Kidney tubule cell (primary cell): ENCODE measurements at regions not wholly inside any gene's neighbourhood (a gene's known extent, or its start where the extent isn't known, plus 50 kb on each side); places are given as distances from the start of the nearest gene placed in this dataset.
"Not testable (repeated sequence)": the region's sequence is repeated elsewhere in the genome, so short reads cannot be mapped to it uniquely, and the experiment has no call there.

ENCODE experiments used
- DNase-seq: peaks from one replicate; pipeline ENCODE4 v3.0.0-alpha.2; 2018; ENCODE audit warnings: low spot score

DNA sequence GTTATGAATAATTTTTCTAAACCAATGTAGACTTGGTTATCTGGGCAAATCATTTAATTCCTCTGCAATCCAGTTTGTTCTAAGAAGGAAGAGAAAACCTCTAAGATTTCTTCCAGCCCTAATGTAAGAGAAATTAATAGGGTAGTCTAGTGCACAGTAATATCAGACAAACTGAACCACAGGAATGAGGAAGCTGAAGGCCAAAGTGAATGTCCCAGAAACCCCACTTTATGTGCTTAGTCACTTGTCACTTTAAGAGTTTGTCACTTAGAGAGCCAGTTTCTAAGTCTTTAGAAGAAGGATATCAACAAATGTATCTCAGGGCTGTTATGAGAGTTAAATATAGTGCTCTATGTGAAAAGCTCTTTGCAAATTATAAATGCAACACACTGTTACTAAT is 750.6 kb downstream of the DIAPH3 start:
- DNase-seq = peak; percentile 77

DNA sequence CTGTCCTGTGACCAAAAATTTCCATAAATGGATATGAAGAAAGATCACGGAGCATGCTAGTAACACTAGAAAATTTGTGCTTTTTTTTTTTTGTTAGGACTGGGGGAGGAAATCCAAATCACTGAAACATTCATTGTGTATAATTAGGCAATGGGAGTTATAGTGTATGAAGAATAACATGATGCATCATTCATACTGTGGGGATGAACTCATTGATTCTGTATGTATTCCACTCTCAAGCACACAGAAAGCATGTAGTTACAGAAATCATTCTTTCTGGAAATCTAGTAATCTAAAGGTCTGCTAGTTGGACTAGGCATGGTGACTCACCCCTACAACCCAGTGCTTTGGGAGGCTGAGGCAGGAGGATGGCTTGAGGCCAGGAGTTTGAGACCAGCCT is 749.7 kb downstream of the DIAPH3 start:
- peak; percentile 14 for DNase-seq

DNA sequence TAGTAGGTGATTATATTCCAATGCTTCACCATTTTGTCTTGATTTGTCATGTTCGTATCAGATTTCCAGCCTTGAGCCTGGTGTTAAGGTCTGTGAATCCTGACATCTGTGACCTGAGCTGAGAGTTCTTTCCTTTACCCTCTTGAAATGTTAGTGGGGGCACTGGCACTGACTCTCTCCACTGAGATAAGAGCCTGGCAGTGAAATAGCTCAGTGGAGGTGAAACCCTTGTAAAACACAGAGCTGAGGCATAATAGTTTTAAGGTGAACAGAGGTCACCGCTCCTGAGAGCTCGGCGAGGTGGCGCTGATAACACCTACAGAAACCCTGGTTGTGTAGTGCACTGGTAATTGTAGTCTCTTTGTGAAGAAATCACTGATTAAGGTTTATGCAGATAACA is 748.2 kb downstream of the DIAPH3 start:
- no peak for DNase-seq

DNA sequence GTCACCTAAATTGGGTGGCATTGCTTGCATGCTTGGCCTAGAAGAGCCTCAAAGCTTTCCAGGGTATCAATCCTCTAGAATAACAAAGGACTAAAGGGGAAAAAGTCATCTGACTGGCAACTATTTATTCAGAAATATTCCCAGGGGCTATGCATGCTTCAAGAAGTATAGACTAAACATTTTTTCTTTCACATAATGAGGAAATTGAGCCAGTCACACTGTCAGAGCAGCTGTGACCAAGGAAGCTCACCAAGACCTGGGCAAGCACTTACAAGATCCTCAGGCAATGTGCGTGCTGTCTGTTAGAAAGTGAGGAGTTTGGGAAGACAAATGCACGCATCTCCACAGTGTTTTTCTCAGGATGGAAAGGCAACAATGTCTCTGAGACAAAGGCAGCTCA is 747.2 kb downstream of the DIAPH3 start:
- no peak for DNase-seq

DNA sequence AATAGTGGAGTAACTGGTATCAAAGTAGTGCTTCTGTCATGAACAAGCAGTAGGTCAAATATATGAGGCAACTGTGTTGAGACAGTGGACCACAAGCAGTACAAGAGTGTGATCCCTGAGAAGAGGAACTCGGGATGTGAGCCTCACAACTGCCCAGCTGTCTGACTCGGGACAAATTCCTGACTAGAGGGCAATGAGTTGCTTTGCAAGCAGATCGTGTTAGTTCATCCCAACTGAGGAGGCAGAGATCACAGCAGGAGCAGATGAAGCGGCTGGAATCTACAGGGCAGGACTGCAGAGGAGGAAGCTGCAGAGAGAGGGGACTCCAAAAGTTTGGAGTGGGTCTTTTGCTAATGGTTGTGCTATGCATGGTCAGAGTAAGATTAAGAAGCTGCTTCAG is 741.1 kb downstream of the DIAPH3 start:
- DNase-seq = no peak

DNA sequence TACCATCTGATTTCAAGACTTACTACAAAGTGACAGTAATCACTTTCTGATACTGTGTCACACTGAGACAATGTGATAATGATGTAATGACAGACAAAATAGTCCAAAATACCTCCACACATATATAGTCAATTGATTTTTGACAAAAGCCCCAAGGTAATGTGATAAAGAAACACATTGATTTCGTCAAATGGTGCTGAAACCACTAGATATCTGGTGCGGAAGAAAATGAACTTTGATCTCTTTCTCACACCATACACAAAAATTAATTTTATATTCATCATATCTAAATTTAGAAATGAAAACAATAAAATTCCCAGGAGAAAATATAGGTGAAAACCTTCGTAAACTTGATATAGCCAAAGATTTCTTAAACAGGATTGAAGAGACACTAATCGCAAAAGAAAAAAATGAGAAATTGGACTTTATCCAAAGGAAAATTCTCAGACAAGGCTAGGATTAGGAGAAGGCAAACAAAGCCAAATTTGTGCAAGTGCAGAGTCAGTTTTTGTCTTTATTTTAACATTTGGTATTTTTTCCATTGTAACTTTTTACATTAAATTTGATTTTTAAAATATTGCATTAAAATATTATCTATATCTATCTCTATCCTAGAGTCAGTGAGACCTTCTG is 739.9 kb downstream of the DIAPH3 start:
- DNase-seq = no peak

DNA sequence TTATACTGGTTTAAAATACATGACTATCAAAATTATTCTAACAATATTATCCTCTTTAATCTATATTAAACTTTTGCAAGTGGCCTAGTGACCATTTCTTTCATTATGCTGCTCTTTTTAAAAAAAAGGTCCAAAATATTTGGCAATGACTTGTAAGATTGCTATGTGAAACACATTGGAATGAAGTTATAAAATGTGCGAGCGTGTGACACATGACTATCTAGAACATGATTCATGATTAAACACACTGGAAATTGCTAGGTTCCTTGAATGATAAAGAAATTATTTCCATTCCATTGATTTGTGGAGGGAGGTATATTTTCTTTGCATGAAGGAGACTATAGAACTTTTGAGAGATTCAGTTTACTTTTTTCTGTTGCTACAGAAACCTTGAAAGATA is 739.1 kb downstream of the DIAPH3 start:
- peak; percentile 55 for DNase-seq

DNA sequence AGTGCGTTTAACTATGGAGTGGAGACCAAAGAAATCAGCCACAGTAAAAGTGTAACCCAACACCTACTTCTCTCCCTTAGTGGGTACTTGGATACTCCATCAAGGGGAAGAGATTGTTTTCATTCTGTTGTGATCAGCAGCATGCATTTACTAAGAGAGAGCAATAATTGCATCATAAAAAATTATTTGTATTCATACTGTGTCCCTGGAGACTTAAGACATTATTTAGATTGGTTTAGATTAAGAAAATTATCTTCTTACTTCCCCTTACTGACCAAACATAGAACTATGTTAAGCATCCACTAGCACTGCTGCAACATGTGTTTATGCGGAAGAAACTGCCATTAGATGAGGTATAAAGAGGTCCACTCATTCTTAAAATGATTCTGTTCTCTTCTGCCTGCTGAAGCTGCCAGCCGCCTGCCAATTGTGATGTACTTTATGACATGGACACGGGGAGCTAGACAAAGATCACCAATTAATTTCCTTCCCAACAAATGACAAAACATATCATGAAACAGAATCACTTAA is 738.5 kb downstream of the DIAPH3 start:
- peak; percentile 10 for DNase-seq

DNA sequence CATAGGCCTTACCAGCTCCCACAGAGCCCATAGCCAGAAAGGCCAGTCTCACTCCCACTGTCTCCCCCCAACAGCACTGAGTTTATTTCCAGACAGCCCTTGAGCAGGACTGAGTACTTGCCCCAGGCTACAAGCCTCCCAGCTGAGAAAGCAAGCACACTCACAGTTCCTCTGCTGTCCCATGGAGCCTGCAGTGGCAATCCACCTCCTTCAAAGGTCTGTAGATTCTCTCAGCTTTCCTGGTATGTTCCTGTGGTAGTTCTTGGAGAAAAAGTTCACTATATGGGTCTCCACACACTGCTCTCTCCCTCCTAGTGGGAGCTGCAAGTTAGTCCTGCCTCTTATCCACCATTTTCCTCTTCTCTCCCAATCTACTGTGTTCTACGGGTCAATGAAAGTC is 728.7 kb downstream of the DIAPH3 start:
- DNase-seq = no peak

DNA sequence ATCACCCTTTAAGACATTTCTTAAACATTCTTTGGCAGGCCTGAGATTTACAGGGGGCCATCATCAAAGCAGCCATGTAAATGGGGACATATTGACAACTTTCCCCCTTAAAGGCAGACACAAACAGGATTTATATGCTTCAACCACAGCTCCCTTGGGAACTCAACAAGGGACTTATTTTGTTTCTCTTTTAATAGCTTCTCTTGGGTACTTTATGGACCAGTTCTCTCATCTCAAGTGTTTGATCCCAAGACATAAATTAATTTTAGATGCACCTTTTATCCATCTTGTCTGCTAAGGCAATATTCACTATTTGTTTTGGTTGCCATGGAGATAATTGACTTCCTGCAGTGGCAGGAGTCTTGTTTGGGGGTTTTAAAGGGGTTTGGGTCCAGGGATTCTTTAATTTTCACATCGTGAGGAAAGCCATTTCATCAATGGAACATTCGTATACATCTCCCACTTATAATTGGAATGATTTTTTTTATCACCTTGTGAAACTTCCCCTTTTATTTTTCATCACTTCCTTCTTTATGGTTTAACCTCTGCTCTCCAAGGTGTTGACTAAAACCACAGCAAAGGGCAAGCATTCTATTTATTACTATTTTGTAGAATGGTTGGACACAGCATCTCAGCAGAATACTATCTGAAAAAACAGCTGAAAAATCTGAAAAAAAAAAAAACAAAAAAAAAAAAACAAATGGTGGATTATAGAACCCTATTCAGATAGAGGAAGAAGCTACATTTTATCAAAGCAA is 726.0 kb downstream of the DIAPH3 start:
- DNase-seq = no peak

DNA sequence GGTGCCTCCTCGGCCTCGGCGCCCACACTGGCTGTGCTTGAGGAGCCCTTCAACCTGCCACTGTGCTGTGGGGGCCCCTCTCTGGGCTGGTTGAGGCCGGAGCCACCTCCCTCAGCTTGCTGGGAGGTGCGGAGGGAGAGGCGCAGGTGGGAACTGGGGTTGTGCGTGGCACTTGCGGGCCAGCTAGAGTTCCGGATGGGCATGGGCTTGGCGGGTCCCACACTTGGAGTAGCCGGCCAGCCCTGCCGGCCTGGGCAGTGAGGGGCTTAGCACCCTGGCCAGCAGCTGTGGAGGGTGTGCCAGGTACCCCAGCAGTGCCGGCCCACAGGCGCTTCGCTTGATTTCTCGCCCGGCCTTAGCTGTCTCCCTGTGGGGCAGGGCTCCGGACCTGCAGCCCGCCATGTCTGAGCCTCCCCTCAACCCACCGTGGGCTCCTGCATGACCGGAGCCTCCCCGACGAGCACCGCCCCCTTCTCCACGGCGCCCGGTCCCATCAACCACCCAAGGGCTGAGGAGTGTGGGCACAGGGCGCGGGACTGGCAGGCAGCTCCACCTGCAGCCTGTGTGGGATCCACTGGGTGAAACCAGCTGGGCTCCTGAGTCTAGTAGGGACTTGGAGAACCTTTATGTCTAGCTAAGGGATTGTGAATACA is 723.8 kb downstream of the DIAPH3 start:
- DNase-seq = no peak

DNA sequence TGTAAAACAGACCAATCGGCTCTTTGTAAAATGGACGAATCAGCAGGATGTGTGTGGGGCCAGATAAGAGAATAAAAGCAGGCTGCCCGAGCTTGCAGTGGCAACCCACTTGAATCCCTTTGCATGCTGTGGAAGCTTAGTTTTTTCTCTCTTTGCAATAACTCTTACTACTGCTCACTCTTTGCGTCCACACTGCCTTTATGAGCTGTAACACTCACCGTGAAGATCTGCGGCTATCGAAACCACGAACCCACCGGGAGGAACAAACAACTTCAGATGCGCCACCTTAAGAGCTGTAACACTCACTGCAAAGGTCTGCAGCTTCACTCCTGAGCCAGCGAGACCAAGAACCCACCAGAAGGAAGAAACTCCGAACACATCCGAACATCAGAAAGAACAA is 722.7 kb downstream of the DIAPH3 start:
- DNase-seq = not testable (repeated sequence)

DNA sequence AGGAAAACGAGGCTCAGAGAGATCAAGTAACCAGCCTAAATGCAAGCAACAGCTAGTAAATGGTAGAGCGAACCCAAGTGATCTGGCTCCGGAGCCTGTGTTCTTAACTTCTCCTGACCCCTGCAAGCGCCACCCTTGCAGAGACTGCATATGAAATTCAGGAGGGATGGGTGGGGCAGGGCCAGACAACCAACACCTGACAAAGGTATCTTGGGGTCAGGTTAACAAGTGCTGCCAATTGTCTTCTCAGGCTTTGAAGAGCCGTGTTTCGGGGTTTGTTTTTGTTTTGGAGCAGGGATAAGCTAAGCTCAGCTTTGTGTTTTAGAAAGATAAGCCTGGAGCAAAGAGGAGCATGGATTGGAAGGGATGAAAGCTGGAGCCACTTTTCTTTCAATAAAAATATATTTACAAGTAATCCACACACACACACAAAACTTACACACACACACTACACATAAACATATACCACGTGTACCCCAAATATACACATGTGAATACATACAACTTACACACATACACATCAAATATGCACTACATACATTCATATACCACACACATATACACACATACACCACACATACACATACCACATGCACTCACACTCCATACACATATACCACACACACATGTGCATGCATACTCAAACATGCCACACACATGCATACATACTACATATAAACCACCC is 722.0 kb downstream of the DIAPH3 start:
- no peak for DNase-seq

DNA sequence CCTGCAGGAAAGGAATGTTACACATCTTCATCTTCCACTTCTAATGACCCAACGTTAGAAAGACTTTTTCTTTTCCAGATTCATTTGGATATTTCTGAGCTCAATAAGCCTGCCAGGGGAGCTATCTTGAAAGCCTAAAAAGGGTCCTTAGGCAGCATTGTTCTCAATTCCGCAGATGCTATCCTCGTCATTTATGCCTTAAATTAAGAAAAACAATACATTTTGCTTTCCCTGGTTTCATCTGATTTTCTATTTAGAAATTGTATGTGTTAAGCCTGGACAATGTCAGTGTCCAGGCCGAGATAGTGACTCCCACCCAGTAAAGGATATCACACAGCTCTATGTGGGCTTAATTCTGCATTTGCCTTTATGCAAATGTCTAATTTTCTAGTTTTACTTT is 721.3 kb downstream of the DIAPH3 start:
- DNase-seq = no peak

DNA sequence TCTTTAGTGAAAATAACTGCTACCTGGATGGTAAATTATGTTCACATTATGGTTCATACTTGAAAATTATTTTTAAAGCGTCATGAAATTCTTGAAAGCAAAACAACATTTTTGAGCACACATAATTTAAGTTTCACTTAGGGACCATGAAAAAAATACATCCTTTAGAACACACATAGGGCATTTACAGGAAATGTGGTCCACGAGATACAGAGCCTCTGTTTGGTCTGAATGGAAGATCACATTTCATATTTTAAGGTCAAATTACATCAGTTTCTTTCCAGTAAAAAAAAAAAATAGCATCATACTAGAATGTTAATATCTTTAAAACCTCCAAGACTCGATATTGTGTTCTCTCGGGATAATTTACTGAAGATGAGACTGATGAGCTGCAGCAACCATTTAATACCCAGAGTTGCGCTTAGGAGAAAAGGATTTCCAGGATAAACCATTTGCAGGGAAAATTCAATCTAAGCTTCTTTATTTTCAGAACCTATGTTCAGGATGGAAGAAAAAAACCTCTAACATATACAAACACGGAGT is 720.7 kb downstream of the DIAPH3 start:
- no peak for DNase-seq

DNA sequence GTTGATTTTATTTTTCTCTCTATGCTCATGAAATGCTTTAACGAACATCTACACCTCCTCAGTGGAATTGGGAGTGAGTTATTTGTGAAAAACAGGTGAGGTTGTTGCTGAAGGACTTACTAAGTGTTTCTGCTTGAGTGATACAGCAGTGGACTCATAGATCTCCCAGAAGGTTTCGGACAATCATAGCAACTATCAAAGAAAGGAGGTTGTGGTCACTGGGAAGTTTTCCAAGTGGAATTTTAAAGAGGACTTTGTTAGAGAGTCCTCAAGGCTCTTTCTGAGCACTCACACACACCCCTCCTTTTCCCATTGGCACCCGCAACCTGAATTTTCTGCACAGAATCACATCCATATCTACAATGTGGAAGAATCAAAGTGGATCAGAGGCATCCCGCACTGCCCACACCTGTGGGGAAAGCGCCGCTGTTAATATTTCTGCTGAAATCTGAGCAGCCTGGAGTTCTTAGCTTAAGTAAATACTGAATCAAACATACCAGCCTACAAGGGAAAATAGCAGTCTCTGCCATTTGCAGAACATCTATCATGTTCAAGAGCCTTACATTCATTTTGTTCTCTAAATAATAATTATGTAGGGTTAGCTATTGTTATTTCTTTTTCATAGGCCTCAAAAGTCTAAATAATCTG is 719.4 kb downstream of the DIAPH3 start:
- DNase-seq = no peak

DNA sequence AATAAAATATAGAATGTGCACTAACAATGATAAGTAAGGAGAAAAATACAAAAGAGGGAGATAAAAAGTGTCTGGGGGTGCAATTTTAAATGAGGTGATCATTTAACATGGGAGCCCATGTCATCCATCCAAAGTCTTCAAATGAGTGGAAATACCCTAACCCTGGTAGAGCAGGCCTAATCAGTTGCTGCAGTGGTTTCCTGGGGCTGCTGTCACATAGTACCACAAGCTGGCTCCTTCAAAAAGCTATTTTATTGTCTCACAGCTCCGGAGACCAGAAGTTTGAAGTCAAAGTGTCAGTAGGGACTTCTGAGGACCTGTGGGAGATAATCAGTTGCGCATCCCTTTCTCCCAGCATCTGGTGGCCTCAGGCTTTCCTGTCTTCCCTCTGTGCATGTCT is 717.9 kb downstream of the DIAPH3 start:
- DNase-seq = no peak

DNA sequence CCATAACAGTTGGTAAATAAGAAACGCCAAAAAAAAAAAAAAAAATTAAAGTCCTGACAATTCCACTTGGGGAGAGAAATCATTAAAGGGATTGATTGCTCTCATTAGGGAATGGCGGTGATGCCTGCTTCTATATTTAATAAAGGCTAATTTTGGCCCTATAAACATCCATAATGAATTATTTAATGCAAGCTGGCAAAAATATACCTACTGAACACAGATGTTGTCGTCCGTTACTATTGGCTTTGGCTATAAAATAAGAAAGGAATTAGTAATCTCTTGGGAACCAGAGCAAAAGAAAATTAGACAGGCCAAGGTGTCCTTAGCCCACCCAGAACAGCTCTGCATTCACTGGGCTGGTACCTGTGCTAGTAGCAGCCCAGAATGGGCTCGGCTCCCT is 717.3 kb downstream of the DIAPH3 start:
- DNase-seq = no peak

DNA sequence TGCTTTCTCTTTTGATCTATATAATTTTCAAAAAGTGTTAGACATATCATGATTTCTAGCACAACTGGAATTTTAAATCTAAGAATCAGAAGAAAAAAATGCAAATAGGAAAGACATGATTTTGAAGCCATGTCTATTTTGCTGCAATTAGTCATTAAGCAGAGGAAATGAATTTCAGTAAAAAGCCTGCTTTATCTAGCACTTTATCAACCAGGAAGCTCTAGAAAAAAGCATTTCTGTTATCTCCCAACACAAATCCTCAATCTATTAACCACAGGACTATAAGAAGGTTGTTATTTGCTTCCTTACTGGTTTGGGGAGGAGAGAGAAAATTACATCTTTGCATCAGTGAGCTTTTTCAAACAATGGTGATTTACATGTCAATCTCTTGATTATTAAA is 716.7 kb downstream of the DIAPH3 start:
- DNase-seq = peak; percentile 13

DNA sequence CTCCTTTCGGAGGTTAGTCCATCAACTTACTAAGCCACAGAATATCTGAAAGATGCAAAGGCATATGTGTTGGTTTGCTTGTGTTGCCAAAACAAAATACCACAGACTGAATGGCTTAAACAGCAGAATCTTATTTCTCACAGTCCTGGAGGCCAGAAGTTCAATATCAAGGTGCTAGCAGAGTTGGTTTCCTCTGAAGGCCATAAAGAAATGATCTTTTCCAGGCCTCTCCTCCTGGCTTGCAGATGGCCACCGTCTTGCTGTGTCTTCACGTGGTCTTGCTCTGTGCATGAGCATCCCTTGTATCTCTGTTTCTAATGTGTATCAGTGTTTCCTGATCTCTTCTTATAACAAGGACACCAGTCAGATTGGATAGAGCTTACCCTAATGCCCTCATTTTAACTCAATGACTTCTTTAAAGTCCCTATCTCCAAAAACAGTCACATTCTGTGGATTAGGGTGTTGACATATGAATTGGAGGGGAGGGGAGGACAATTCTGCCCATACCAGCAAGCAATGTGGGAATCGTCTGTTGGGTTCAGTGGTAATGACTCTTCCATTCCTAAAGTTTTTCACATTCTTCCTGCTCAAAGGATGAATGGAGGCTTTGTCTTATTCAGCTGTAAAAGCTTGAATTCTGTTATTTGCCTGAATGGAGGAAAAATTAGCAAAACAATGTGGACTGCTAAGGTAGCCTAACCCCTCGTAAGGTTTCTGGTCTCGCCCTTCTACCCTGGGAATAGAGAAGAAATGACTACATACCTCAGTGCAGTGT is 715.7 kb downstream of the DIAPH3 start:
- DNase-seq = peak; percentile 77

DNA sequence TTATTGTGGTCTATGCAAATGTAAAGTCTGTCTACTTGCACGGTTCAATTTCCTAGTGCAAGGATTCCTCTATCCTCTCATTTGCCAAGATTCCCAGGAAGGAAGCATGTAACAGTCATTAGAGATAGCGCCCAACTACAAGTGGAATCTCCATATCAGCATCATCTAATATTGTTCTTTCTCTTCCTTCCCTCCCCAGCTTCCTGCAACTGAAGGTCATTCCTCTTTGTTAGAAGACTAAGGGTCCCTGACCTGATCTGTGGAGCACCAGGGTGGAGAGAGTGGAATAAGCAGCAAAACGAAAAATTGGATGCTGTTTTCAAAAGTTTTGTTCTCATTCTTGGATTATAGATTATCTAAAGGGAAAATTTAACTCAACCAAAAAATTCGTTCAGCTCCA is 714.0 kb downstream of the DIAPH3 start:
- no peak for DNase-seq
